ENCODE measurements at regions not wholly inside any gene's neighbourhood (a gene's known extent, or its start where the extent isn't known, plus 50 kb on each side); places are given as distances from the start of the nearest gene placed in this dataset.

- no peak for TF ChIP-seq CTCF (IDR thresholded peaks at IDR 0.05)
- TF ChIP-seq POLR2A (IDR thresholded peaks at IDR 0.05): no peak
Observed at GRCh38 chr17:5895276-5895675, 174.9 kb upstream of the WSCD1 start.

Data from tibial nerve (tissue), 3 donors.